Fibroblast of skin of right quadriceps (primary cell): ENCODE measurements at regions not wholly inside any gene's neighbourhood (a gene's known extent, or its start where the extent isn't known, plus 50 kb on each side); places are given as distances from the start of the nearest gene placed in this dataset.
"Not testable (repeated sequence)": the region's sequence is repeated elsewhere in the genome, so short reads cannot be mapped to it uniquely, and the experiment has no call there.

Experiments used
- DNase-seq: peaks from one replicate; pipeline ENCODE4 v3.0.0-alpha.2; 2013

- DNase-seq, result not testable (repeated sequence)
Observed at GRCh38 chr12:82634495-82635258, 52.0 kb upstream of the TMTC2 start.

- DNase-seq, result no peak
Observed at GRCh38 chr12:82635263-82635662, 51.4 kb upstream of the TMTC2 start.
